ENCODE measurements at regions not wholly inside any gene's neighbourhood (a gene's known extent, or its start where the extent isn't known, plus 50 kb on each side); places are given as distances from the start of the nearest gene placed in this dataset.
A peak's percentile ranks its signal among the peaks of the same experiment; 100 is the strongest.

GRCh38 chr15:62547584-62547983, 382.5 kb upstream of the C2CD4B start:
- H3K27ac ChIP-seq: peak overlapping the region; percentile 70 to 75
- no peaks in the 10 kb centered on the region for H3K9me3 ChIP-seq
- intact Hi-C loops (cut with DNase I): loop anchor here (5.0 kb wide), 1 partner anchor 75 kb away; no protein-coding TSS in a partner anchor
- H3K36me3 ChIP-seq: no peaks in the 10 kb centered on the region
- no peak for TF ChIP-seq CTCF (IDR thresholded peaks at IDR 0.05)
- peak in 1 of 2 donors; percentile 60 for DNase-seq (ENCODE audit: low spot score in 2 of 2)
- no peaks in the 10 kb centered on the region for H3K27me3 ChIP-seq
- peaks cover 4 to 57% of the 10 kb centered on the region in 2 donors for H3K4me1 ChIP-seq
- H3K4me3 ChIP-seq: no peak overlapping the region

DNA sequence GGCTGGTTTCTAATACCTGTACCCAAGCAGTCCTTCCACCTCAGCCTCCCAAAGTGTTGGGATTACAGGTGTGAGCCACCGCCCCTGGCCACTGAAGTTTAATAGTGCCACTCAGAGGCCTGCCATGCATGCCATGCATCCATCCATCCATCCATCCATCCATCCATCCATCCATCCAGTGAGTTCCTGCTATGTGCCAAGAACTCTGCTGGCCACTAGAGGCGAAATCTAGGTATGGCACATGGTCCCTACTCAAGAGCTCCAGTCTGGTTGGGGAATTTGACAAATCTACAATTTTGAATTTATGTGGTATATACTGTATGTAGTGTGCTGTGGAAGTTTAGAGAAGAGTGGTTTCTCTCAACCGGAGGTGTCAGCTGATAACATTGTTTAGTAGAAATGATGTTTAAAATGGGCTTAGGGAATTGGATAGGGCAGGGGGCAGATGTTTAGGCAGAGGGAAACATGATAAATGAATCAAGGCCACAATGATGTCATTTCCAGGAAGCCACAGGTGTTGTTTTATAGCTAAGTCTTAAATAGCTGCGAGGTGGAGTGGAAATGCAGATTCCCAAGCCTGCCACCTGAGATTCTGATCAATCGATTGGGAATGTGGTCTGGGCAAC, 384.4 kb upstream of the C2CD4B start:
- no peak for DNase-seq (ENCODE audit: low spot score in 2 of 2)
- intact Hi-C loops (cut with DNase I): loop anchor here (5.0 kb wide), 1 partner anchor 77 kb away; no protein-coding TSS in a partner anchor
- peak in 2 of 3 experiments; percentile 23 for TF ChIP-seq CTCF (IDR thresholded peaks at IDR 0.05)
- Histone ChIP-seq H3K27me3 (no peaks in the 10 kb centered on the region), H3K9me3 (no peaks in the 10 kb centered on the region), H3K4me1 (peaks cover 4 to 52% of the 10 kb centered on the region in 2 donors), H3K36me3 (no peaks in the 10 kb centered on the region), H3K27ac (peak overlapping the region in 1 of 2 donors; percentile 75), H3K4me3 (no peak overlapping the region)

DNA sequence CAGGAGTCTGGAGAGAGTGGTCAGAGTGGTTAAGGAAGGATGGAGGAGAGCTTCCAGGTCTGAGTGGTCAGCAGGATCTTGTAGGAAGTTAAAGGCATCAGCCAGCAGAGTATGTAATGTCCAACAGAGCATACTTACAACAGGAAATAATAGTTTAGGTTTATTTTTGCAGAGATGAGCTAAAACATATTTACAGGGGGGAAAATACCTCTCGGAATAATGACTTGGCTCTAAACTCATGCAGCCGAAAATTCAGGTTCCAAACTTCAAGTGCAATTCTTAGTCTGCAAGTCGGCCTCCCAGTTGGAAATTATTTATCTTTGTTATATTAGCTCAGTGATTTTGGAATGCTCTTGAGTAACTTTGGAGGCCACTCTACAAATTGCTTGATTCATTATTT, 385.0 kb upstream of the C2CD4B start:
- no peak for TF ChIP-seq CTCF (IDR thresholded peaks at IDR 0.05)
- Histone ChIP-seq H3K4me3 (no peak overlapping the region), H3K9me3 (no peaks in the 10 kb centered on the region), H3K27me3 (no peaks in the 10 kb centered on the region), H3K36me3 (no peaks in the 10 kb centered on the region), H3K27ac (peak overlapping the region in 1 of 2 donors; percentile 16), H3K4me1 (peaks cover 4 to 50% of the 10 kb centered on the region in 2 donors)
- no peak for DNase-seq (ENCODE audit: low spot score in 2 of 2)
- intact Hi-C loops (cut with DNase I): no loop called here

GRCh38 chr15:62552444-62552843, 387.4 kb upstream of the C2CD4B start:
- H3K27ac ChIP-seq: no peak overlapping the region
- H3K36me3 ChIP-seq: no peaks in the 10 kb centered on the region
- no peaks in the 10 kb centered on the region for H3K27me3 ChIP-seq
- H3K4me1 ChIP-seq: peaks cover 0 to 27% of the 10 kb centered on the region in 2 donors
- intact Hi-C loops (cut with DNase I): no loop called here
- no peak overlapping the region for H3K4me3 ChIP-seq
- no peak for TF ChIP-seq CTCF (IDR thresholded peaks at IDR 0.05)
- no peaks in the 10 kb centered on the region for H3K9me3 ChIP-seq
- DNase-seq (ENCODE audit: low spot score in 2 of 2): no peak

GRCh38 chr15:62553911-62554563, 389.0 kb upstream of the C2CD4B start:
- peaks cover 0 to 19% of the 10 kb centered on the region in 2 donors for H3K4me1 ChIP-seq
- DNase-seq (ENCODE audit: low spot score in 2 of 2): no peak
- H3K27me3 ChIP-seq: no peaks in the 10 kb centered on the region
- no peaks in the 10 kb centered on the region for H3K9me3 ChIP-seq
- intact Hi-C loops (cut with DNase I): no loop called here
- H3K4me3 ChIP-seq: no peak overlapping the region
- peaks cover 0 to 3% of the 10 kb centered on the region in 2 donors for H3K36me3 ChIP-seq
- no peak for TF ChIP-seq CTCF (IDR thresholded peaks at IDR 0.05)
- H3K27ac ChIP-seq: no peak overlapping the region

Measured in ascending aorta (tissue), 2 donors.